Body of pancreas (tissue), 4 donors: ENCODE measurements at regions not wholly inside any gene's neighbourhood (a gene's known extent, or its start where the extent isn't known, plus 50 kb on each side); places are given as distances from the start of the nearest gene placed in this dataset.

Experiments
- ATAC-seq: fragments of 150-250 bp; one replicate; pipeline ENCODE4 v1.9.1; 2016
- DNase-seq, 4 donors: peaks; one replicate each; pipeline ENCODE4 v3.0.0-alpha.2; 2019
- H3K27ac ChIP-seq, 4 donors: fragments of 200-600 bp; sonication (generic); 1 replicate in 3 of 4; 2 replicates in 1 of 4; pipeline versions ENCODE4 v1.5.1 to v1.6.1; 2016 to 2019; ENCODE audit warnings: mild to moderate bottlenecking in 1 of 4, mixed read lengths in 1 of 4, moderate library complexity in 1 of 4
- H3K27me3 ChIP-seq, 2 donors: fragments of 200-600 bp; sonication (generic); one replicate each; pipeline ENCODE4 v1.6.0; 2016; ENCODE audit warnings: mild to moderate bottlenecking in 1 of 2
- H3K36me3 ChIP-seq, 2 donors: fragments of 200-600 bp; sonication (generic); replicated peaks in 1 of 2; 2 replicates each; pipeline ENCODE4 v1.5.1; 2016; ENCODE audit warnings: low read depth in 2 of 2; ENCODE audit not compliant: insufficient read depth in 1 of 2
- H3K4me1 ChIP-seq: fragments of 200-600 bp; sonication (generic); one replicate; pipeline ENCODE4 v1.6.0; 2016
- H3K4me3 ChIP-seq, 2 donors: fragments of 200-600 bp; sonication (generic); 1 replicate in 1 of 2; 2 replicates in 1 of 2; pipeline ENCODE4 v1.5.1; 2016 to 2019
- H3K9me3 ChIP-seq, 3 donors: fragments of 200-600 bp; sonication (generic); 1 replicate in 2 of 3; 2 replicates in 1 of 3; pipeline ENCODE4 v1.5.1; 2016
- POLR2A ChIP-seq, 3 donors: fragments of 450-650 bp; IDR thresholded peaks; one replicate each; pipeline ENCODE4 v1.6.1; 2016; ENCODE audit warnings: antibody characterized with exemption in 3 of 3, mild to moderate bottlenecking in 2 of 3
- WGBS, 2 donors: methylation state at CpG; one replicate each; pipeline ENCODE4 v1.1.5; 2017; 5-methylcytosine and 5-hydroxymethylcytosine counted together
- intact Hi-C: fragments of 100-400 bp; cut with DNase I; formaldehyde crosslinking; loops from one replicate; pipeline ENCODE4 v1.15.1; 2023
- TF ChIP-seq, protein P1 (sequence below), 7 experiments: fragments of 450-650 bp in 4 of 7; fragments of 200-600 bp in 3 of 7; sonication (generic) in 3 of 7; IDR thresholded peaks; one replicate each; pipeline ENCODE4 v1.5.1; 2016 to 2019; ENCODE audit warnings: antibody characterized with exemption in 7 of 7

GRCh38 chr2:40859617-40860016, 407.7 kb upstream of the SLC8A1 start:
- Histone ChIP-seq H3K27me3 (no peaks in the 10 kb centered on the region), H3K27ac (no peak overlapping the region), H3K9me3 (no peaks in the 10 kb centered on the region), H3K36me3 (no peaks in the 10 kb centered on the region), H3K4me1 (no peaks in the 10 kb centered on the region), H3K4me3 (no peak overlapping the region)
- no peak for TF ChIP-seq POLR2A (IDR thresholded peaks at IDR 0.05)
- TF ChIP-seq, protein P1, sequence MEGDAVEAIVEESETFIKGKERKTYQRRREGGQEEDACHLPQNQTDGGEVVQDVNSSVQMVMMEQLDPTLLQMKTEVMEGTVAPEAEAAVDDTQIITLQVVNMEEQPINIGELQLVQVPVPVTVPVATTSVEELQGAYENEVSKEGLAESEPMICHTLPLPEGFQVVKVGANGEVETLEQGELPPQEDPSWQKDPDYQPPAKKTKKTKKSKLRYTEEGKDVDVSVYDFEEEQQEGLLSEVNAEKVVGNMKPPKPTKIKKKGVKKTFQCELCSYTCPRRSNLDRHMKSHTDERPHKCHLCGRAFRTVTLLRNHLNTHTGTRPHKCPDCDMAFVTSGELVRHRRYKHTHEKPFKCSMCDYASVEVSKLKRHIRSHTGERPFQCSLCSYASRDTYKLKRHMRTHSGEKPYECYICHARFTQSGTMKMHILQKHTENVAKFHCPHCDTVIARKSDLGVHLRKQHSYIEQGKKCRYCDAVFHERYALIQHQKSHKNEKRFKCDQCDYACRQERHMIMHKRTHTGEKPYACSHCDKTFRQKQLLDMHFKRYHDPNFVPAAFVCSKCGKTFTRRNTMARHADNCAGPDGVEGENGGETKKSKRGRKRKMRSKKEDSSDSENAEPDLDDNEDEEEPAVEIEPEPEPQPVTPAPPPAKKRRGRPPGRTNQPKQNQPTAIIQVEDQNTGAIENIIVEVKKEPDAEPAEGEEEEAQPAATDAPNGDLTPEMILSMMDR (IDR thresholded peaks at IDR 0.05): no peak
- intact Hi-C loops: no loop called here
- no peak for ATAC-seq
- DNase-seq: no peak
- 56 to 69% methylated on average over 1 of the region's 1 CpG for WGBS, 2 donors

DNA sequence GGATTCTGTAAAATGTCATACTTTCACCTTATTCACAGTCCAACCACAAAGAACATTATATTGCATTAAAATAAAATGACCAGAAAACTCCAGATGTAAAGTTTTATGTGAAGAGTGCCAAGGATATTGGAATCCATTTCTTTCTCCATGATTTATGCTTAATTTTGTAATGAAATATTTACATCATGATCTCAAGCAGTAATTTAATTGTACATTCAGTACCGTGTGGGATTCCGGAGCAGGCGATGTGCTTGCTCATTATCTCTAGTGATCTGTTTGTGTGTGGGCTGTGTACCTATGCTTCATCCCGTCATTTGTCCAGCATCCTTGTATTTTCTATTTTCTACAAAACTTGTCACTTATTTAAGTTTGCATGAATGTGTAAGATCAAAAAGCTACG, 415.9 kb upstream of the SLC8A1 start:
- WGBS, 2 donors: 73 to 79% methylated on average over 5 of the region's 5 CpGs
- no peak overlapping the region for H3K4me3 ChIP-seq
- no peaks in the 10 kb centered on the region for H3K36me3 ChIP-seq
- H3K27me3 ChIP-seq: no peaks in the 10 kb centered on the region
- H3K4me1 ChIP-seq: no peaks in the 10 kb centered on the region
- ATAC-seq (no peak), DNase-seq (no peak)
- no peak for TF ChIP-seq POLR2A (IDR thresholded peaks at IDR 0.05)
- TF ChIP-seq, protein P1 (IDR thresholded peaks at IDR 0.05): no peak
- H3K9me3 ChIP-seq: no peaks in the 10 kb centered on the region
- intact Hi-C loops: no loop called here
- H3K27ac ChIP-seq: no peak overlapping the region

DNA sequence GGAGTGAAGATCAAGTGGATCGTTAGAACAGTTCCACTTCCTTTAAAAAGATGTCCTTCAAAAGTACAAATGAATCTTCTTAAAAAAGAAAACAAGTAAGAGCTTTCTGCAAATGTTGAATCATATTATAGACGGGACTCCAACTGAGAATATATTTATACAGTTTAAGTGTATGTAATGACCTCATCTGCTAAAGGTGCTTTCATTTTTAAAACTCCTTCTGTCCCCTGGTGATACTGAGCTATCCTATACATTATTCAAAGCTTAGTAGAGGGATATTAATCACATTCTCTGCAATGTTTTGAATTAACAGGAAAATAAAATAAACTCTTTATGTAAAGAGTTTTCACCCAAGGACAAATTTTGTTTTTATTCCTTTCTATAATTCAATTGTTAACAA, 420.7 kb upstream of the SLC8A1 start:
- TF ChIP-seq, protein P1 (IDR thresholded peaks at IDR 0.05): no peak
- TF ChIP-seq POLR2A (IDR thresholded peaks at IDR 0.05): no peak
- Histone ChIP-seq H3K4me1 (no peaks in the 10 kb centered on the region), H3K27ac (no peak overlapping the region), H3K9me3 (no peaks in the 10 kb centered on the region), H3K4me3 (no peak overlapping the region), H3K36me3 (no peaks in the 10 kb centered on the region), H3K27me3 (no peaks in the 10 kb centered on the region)
- 43 to 65% methylated on average over 2 of the region's 2 CpGs for WGBS, 2 donors
- no peak for ATAC-seq
- intact Hi-C loops: no loop called here
- DNase-seq: no peak

- H3K4me1 ChIP-seq: no peaks in the 10 kb centered on the region
- no peak overlapping the region for H3K4me3 ChIP-seq
- no peaks in the 10 kb centered on the region for H3K36me3 ChIP-seq
- TF ChIP-seq, protein P1 (IDR thresholded peaks at IDR 0.05): no peak
- TF ChIP-seq POLR2A (IDR thresholded peaks at IDR 0.05): no peak
- no peaks in the 10 kb centered on the region for H3K9me3 ChIP-seq
- DNase-seq (no peak), ATAC-seq (no peak)
- no peaks in the 10 kb centered on the region for H3K27me3 ChIP-seq
- intact Hi-C loops: no loop called here
- no peak overlapping the region for H3K27ac ChIP-seq
- 61 to 68% methylated on average over 3 of the region's 3 CpGs for WGBS, 2 donors
These were observed 422.5 kb upstream of the SLC8A1 start for GRCh38 chr2:40874380-40874779.

DNA sequence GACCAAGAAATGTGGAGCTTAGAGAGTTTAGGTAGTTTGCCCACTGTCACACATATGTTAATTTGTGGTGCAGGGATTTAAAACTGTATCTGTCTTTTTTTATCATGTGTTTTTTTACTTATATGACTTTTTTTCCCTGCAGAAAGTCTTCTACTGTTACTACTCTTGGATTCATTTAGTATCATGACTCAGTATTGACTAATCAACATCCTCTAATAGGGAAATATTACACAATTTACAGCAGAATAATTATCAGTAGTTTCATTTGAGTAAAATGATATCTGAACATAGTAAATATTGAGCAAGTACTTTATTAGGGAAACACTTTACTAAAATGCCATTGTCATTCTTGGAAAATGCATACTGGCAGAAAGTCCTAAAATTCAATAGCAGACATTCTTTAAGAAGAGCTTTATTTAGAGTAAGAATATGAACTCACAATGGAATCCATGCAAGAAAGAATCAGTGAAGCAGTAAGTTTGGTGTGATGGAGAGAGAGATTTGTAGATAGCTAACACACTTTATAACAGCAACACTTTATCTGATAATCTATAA, 425.9 kb upstream of the SLC8A1 start:
- DNase-seq (no peak), ATAC-seq (no peak)
- Histone ChIP-seq H3K4me1 (no peaks in the 10 kb centered on the region), H3K27me3 (no peaks in the 10 kb centered on the region), H3K4me3 (no peak overlapping the region), H3K9me3 (no peaks in the 10 kb centered on the region), H3K27ac (no peak overlapping the region), H3K36me3 (no peaks in the 10 kb centered on the region)
- intact Hi-C loops: no loop called here
- TF ChIP-seq, protein P1 (IDR thresholded peaks at IDR 0.05): no peak
- TF ChIP-seq POLR2A (IDR thresholded peaks at IDR 0.05): no peak
